Endothelial cell of umbilical vein (primary cell): ENCODE measurements at regions not wholly inside any gene's neighbourhood (a gene's known extent, or its start where the extent isn't known, plus 50 kb on each side); places are given as distances from the start of the nearest gene placed in this dataset.

Experiments
- GATA2 ChIP-seq: IDR thresholded peaks from 2 replicates; pipeline ENCODE4 v1.7.0; 2011; ENCODE audit warnings: low read depth, mild to moderate bottlenecking, moderate library complexity, mixed read lengths, low read length; ENCODE audit not compliant: insufficient read length, insufficient read depth
- MYC ChIP-seq: IDR thresholded peaks from one replicate; pipeline ENCODE4 v1.6.1; 2011; ENCODE audit warnings: mild to moderate bottlenecking, low read depth, low read length
- POLR2A ChIP-seq: IDR thresholded peaks from 2 replicates; pipeline ENCODE4 v1.6.1; 2012; ENCODE audit warnings: low read depth, mild to moderate bottlenecking, control low read depth, low read length
- POLR2AphosphoS5 ChIP-seq: IDR thresholded peaks from 2 replicates; pipeline ENCODE4 v1.6.1; 2012; ENCODE audit warnings: low read depth, mild to moderate bottlenecking, control low read depth, low read length, moderate library complexity; ENCODE audit not compliant: insufficient read depth
- TF ChIP-seq, protein P1 (sequence below), 2 donors: IDR thresholded peaks; 1 replicate in 1 of 2; 2 replicates in 1 of 2; pipeline ENCODE4 v1.5.1; 2011; ENCODE audit warnings: low read length in 2 of 2, mild to moderate bottlenecking in 2 of 2, moderate library complexity in 2 of 2, control low read depth in 1 of 2, inconsistent platforms in 1 of 2, low read depth in 1 of 2; ENCODE audit not compliant: insufficient read depth in 1 of 2; ENCODE audit errors: extremely low read depth in 1 of 2

GRCh38 chr7:55622241-55622640 lies 49.9 kb upstream of the VOPP1 start:
- TF ChIP-seq, protein P1, sequence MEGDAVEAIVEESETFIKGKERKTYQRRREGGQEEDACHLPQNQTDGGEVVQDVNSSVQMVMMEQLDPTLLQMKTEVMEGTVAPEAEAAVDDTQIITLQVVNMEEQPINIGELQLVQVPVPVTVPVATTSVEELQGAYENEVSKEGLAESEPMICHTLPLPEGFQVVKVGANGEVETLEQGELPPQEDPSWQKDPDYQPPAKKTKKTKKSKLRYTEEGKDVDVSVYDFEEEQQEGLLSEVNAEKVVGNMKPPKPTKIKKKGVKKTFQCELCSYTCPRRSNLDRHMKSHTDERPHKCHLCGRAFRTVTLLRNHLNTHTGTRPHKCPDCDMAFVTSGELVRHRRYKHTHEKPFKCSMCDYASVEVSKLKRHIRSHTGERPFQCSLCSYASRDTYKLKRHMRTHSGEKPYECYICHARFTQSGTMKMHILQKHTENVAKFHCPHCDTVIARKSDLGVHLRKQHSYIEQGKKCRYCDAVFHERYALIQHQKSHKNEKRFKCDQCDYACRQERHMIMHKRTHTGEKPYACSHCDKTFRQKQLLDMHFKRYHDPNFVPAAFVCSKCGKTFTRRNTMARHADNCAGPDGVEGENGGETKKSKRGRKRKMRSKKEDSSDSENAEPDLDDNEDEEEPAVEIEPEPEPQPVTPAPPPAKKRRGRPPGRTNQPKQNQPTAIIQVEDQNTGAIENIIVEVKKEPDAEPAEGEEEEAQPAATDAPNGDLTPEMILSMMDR (IDR thresholded peaks at IDR 0.05; ENCODE audit: extremely low read depth in 1 of 2, insufficient read depth in 1 of 2, low read depth in 1 of 2, low read length in 2 of 2): no peak
- TF ChIP-seq POLR2A (no peak), GATA2 (no peak), MYC (no peak), POLR2AphosphoS5 (no peak)
